Astrocyte (in vitro differentiated cells and primary cell): ENCODE measurements at regions not wholly inside any gene's neighbourhood (a gene's known extent, or its start where the extent isn't known, plus 50 kb on each side); places are given as distances from the start of the nearest gene placed in this dataset.

Experiments used
- EZH2 ChIP-seq: IDR thresholded peaks from 2 replicates; pipeline ENCODE4 v1.6.1; 2012; ENCODE audit warnings: mild to moderate bottlenecking, low read length, inconsistent platforms; ENCODE audit not compliant: insufficient read depth
- TF ChIP-seq, protein P1 (sequence below): IDR thresholded peaks from 2 replicates; pipeline ENCODE4 v1.5.1; 2011; ENCODE audit warnings: low read depth, mild to moderate bottlenecking, inconsistent platforms, low read length, moderate library complexity; ENCODE audit not compliant: insufficient read depth

DNA sequence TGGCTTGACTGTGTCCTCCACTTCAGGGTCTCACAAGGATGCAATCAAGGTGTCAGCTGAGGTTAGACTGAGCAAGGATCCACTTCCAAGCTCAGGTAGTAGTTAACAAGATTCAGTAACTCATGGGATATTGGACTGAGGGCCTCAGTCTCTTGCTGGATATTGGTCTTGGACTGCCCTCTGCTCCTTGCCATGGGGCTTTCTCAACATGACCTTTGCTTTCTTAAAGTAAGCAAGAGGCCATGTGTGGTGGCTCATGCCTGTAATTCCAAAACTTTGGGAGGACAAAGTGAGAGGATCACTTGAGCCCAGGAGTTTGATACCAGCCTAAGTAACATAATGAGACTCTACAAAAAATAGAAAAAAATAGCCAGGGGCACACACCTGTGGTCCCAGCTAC lies 231.3 kb upstream of the AMIGO2 start:
- TF ChIP-seq EZH2: no peak
- TF ChIP-seq, protein P1, sequence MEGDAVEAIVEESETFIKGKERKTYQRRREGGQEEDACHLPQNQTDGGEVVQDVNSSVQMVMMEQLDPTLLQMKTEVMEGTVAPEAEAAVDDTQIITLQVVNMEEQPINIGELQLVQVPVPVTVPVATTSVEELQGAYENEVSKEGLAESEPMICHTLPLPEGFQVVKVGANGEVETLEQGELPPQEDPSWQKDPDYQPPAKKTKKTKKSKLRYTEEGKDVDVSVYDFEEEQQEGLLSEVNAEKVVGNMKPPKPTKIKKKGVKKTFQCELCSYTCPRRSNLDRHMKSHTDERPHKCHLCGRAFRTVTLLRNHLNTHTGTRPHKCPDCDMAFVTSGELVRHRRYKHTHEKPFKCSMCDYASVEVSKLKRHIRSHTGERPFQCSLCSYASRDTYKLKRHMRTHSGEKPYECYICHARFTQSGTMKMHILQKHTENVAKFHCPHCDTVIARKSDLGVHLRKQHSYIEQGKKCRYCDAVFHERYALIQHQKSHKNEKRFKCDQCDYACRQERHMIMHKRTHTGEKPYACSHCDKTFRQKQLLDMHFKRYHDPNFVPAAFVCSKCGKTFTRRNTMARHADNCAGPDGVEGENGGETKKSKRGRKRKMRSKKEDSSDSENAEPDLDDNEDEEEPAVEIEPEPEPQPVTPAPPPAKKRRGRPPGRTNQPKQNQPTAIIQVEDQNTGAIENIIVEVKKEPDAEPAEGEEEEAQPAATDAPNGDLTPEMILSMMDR: no peak
